Activated CD4-positive, alpha-beta T cell treated with anti-CD3 and anti-CD28 coated beads, Interleukin-2, amount 10 ng/mL, durations not matched to agents 24 days and 14 days (primary cell): ENCODE measurements at regions not wholly inside any gene's neighbourhood (a gene's known extent, or its start where the extent isn't known, plus 50 kb on each side); places are given as distances from the start of the nearest gene placed in this dataset.

Experiments
- DNase-seq: peaks from one replicate; pipeline ENCODE4 v3.0.0; 2022
- H3K27ac Mint-ChIP-seq: one replicate; pipeline ENCODE4 v1.8.0; 2022; ENCODE audit warnings: mild to moderate bottlenecking, mixed read lengths
- H3K27me3 Mint-ChIP-seq: one replicate; pipeline ENCODE4 v1.8.0; 2022; ENCODE audit warnings: mixed read lengths
- H3K36me3 Mint-ChIP-seq: one replicate; pipeline ENCODE4 v1.8.0; 2022; ENCODE audit warnings: low read depth, mild to moderate bottlenecking, mixed read lengths
- H3K4me1 Mint-ChIP-seq: one replicate; pipeline ENCODE4 v1.8.0; 2021; ENCODE audit warnings: mixed read lengths
- H3K4me3 Mint-ChIP-seq: one replicate; pipeline ENCODE4 v1.8.0; 2022; ENCODE audit warnings: mild to moderate bottlenecking, moderate library complexity, mixed read lengths
- H3K9me3 Mint-ChIP-seq: one replicate; pipeline ENCODE4 v1.8.0; 2021; ENCODE audit warnings: mixed read lengths
- intact Hi-C: fragments of 100-400 bp; cut with micrococcal nuclease; formaldehyde crosslinking; loops from one replicate; pipeline ENCODE4 v1.15.1; 2023

GRCh38 chrX:110863883-110864282, 68.3 kb upstream of the CHRDL1 start:
- intact Hi-C loops: no loop called here
- no peak overlapping the region for H3K4me3 Mint-ChIP-seq
- no peak for DNase-seq
- H3K4me1 Mint-ChIP-seq: no peaks in the 10 kb centered on the region
- H3K27ac Mint-ChIP-seq: no peak overlapping the region
- H3K36me3 Mint-ChIP-seq: no peaks in the 10 kb centered on the region
- no peaks in the 10 kb centered on the region for H3K9me3 Mint-ChIP-seq
- no peaks in the 10 kb centered on the region for H3K27me3 Mint-ChIP-seq

GRCh38 chrX:110858565-110858964, 62.9 kb upstream of the CHRDL1 start:
- no peaks in the 10 kb centered on the region for H3K4me1 Mint-ChIP-seq
- H3K27me3 Mint-ChIP-seq: peaks cover 2% of the 10 kb centered on the region
- no peaks in the 10 kb centered on the region for H3K9me3 Mint-ChIP-seq

GRCh38 chrX:110853610-110854009, 58.0 kb upstream of the CHRDL1 start:
- Mint-ChIP-seq H3K27me3 (peaks cover 2% of the 10 kb centered on the region), H3K36me3 (no peaks in the 10 kb centered on the region), H3K9me3 (no peaks in the 10 kb centered on the region), H3K27ac (no peak overlapping the region), H3K4me1 (no peaks in the 10 kb centered on the region), H3K4me3 (no peak overlapping the region)
- intact Hi-C loops: no loop called here
- DNase-seq: no peak

More at GRCh38 chrX:110858565-110858964, 62.9 kb upstream of the CHRDL1 start:
- intact Hi-C loops: no loop called here
- Mint-ChIP-seq H3K36me3 (no peaks in the 10 kb centered on the region), H3K27ac (no peak overlapping the region), H3K4me3 (no peak overlapping the region)
- no peak for DNase-seq

GRCh38 chrX:110852180-110852579, 56.6 kb upstream of the CHRDL1 start:
- Mint-ChIP-seq H3K9me3 (no peaks in the 10 kb centered on the region), H3K27ac (no peak overlapping the region), H3K4me1 (peaks cover 2% of the 10 kb centered on the region), H3K36me3 (no peaks in the 10 kb centered on the region), H3K4me3 (no peak overlapping the region), H3K27me3 (peaks cover 2% of the 10 kb centered on the region)
- peak; percentile 53 for DNase-seq
- intact Hi-C loops: no loop called here

GRCh38 chrX:110851780-110852179, 56.2 kb upstream of the CHRDL1 start:
- H3K27ac Mint-ChIP-seq: no peak overlapping the region
- no peaks in the 10 kb centered on the region for H3K36me3 Mint-ChIP-seq
- peaks cover 2% of the 10 kb centered on the region for H3K27me3 Mint-ChIP-seq

GRCh38 chrX:110847334-110847733, 51.7 kb upstream of the CHRDL1 start:
- Mint-ChIP-seq H3K4me3 (no peak overlapping the region), H3K36me3 (no peaks in the 10 kb centered on the region), H3K27me3 (no peaks in the 10 kb centered on the region), H3K27ac (no peak overlapping the region), H3K4me1 (peaks cover 2% of the 10 kb centered on the region), H3K9me3 (no peaks in the 10 kb centered on the region)
- peak; percentile 70 for DNase-seq
- intact Hi-C loops: loop anchor here (1.0 kb wide), 1 partner anchor 397 kb away; no protein-coding TSS in a partner anchor

More at GRCh38 chrX:110851780-110852179, 56.2 kb upstream of the CHRDL1 start:
- H3K9me3 Mint-ChIP-seq: no peaks in the 10 kb centered on the region
- H3K4me1 Mint-ChIP-seq: peaks cover 2% of the 10 kb centered on the region
- H3K4me3 Mint-ChIP-seq: no peak overlapping the region
- no peak for DNase-seq
- intact Hi-C loops: no loop called here

GRCh38 chrX:110846071-110846470, 50.5 kb upstream of the CHRDL1 start:
- no peaks in the 10 kb centered on the region for H3K9me3 Mint-ChIP-seq
- intact Hi-C loops: no loop called here
- no peaks in the 10 kb centered on the region for H3K36me3 Mint-ChIP-seq
- H3K4me1 Mint-ChIP-seq: peaks cover 2% of the 10 kb centered on the region
- H3K4me3 Mint-ChIP-seq: no peak overlapping the region
- H3K27me3 Mint-ChIP-seq: no peaks in the 10 kb centered on the region
- no peak overlapping the region for H3K27ac Mint-ChIP-seq
- no peak for DNase-seq
